Parathyroid adenoma (tissue), 2 donors: ENCODE measurements at regions not wholly inside any gene's neighbourhood (a gene's known extent, or its start where the extent isn't known, plus 50 kb on each side); places are given as distances from the start of the nearest gene placed in this dataset.

Experiments used
- H2AFZ ChIP-seq: fragments of 300-600 bp; sonication (generic); one replicate; pipeline ENCODE4 v1.7.0; 2017; ENCODE audit warnings: antibody characterized with exemption, mild to moderate bottlenecking
- H3K27ac ChIP-seq: fragments of 300-600 bp; sonication (generic); one replicate; pipeline ENCODE4 v1.7.0; 2017
- H3K27me3 ChIP-seq: fragments of 300-600 bp; sonication (generic); one replicate; pipeline ENCODE4 v1.7.0; 2017; ENCODE audit warnings: low read length; ENCODE audit not compliant: control insufficient read depth, insufficient read depth
- H3K36me3 ChIP-seq: fragments of 300-600 bp; sonication (generic); one replicate; pipeline ENCODE4 v1.7.0; 2017; ENCODE audit warnings: low read length; ENCODE audit not compliant: control insufficient read depth, insufficient read depth
- H3K4me1 ChIP-seq: fragments of 300-600 bp; sonication (generic); one replicate; pipeline ENCODE4 v1.7.0; 2017; ENCODE audit warnings: control low read depth
- H3K4me2 ChIP-seq: fragments of 300-600 bp; sonication (generic); one replicate; pipeline ENCODE4 v1.7.0; 2017; ENCODE audit warnings: low read length
- H3K4me3 ChIP-seq: fragments of 300-600 bp; sonication (generic); one replicate; pipeline ENCODE4 v1.7.0; 2017; ENCODE audit warnings: low read depth, low read length
- H3K79me2 ChIP-seq: fragments of 300-600 bp; sonication (generic); one replicate; pipeline ENCODE4 v1.7.0; 2017; ENCODE audit warnings: control low read depth
- H3K9ac ChIP-seq: fragments of 300-600 bp; sonication (generic); one replicate; pipeline ENCODE4 v1.7.0; 2017; ENCODE audit warnings: mild to moderate bottlenecking
- H3K9me3 ChIP-seq: fragments of 300-600 bp; sonication (generic); one replicate; pipeline ENCODE4 v1.7.0; 2017; ENCODE audit warnings: low read length; ENCODE audit not compliant: control insufficient read depth
- CTCF ChIP-seq: fragments of 300-600 bp; sonication (generic); IDR thresholded peaks from one replicate; pipeline ENCODE4 v1.7.0; 2017; ENCODE audit warnings: antibody characterized with exemption, mild to moderate bottlenecking
- donor health status: primary hyperparathyroidism.

- Histone ChIP-seq H3K4me2 (no peak overlapping the region), H3K27ac (no peak overlapping the region), H3K4me1 (no peaks in the 10 kb centered on the region), H3K4me3 (no peak overlapping the region), H3K36me3 (no peaks in the 10 kb centered on the region), H3K79me2 (no peaks in the 10 kb centered on the region), H3K27me3 (no peaks in the 10 kb centered on the region), H3K9ac (no peak overlapping the region), H2AFZ (no peak overlapping the region), H3K9me3 (no peaks in the 10 kb centered on the region)
- TF ChIP-seq CTCF, result no peak
Observed at GRCh38 chr12:116469344-116469743, 89.8 kb upstream of the MAP1LC3B2 start.

- H3K4me2 ChIP-seq, result no peak overlapping the region
- no peak for TF ChIP-seq CTCF
- no peak overlapping the region for H3K9ac ChIP-seq
Observed at GRCh38 chr12:116471544-116471943, 87.6 kb upstream of the MAP1LC3B2 start.

GRCh38 chr12:116472193-116472592 lies 87.0 kb upstream of the MAP1LC3B2 start:
- Histone ChIP-seq H3K4me2 (no peak overlapping the region), H3K27me3 (no peaks in the 10 kb centered on the region), H3K4me1 (no peaks in the 10 kb centered on the region), H3K79me2 (no peaks in the 10 kb centered on the region), H3K4me3 (no peak overlapping the region), H3K9ac (no peak overlapping the region), H3K36me3 (no peaks in the 10 kb centered on the region), H3K27ac (no peak overlapping the region), H2AFZ (no peak overlapping the region), H3K9me3 (no peaks in the 10 kb centered on the region)
- no peak for TF ChIP-seq CTCF

More at GRCh38 chr12:116471544-116471943, 87.6 kb upstream of the MAP1LC3B2 start:
- no peak overlapping the region for H3K4me3 ChIP-seq
- no peaks in the 10 kb centered on the region for H3K4me1 ChIP-seq
- H3K27ac ChIP-seq, result no peak overlapping the region
- no peaks in the 10 kb centered on the region for H3K27me3 ChIP-seq
- no peaks in the 10 kb centered on the region for H3K36me3 ChIP-seq
- H3K79me2 ChIP-seq, result no peaks in the 10 kb centered on the region
- H2AFZ ChIP-seq, result no peak overlapping the region
- H3K9me3 ChIP-seq, result no peaks in the 10 kb centered on the region

GRCh38 chr12:116473416-116473815 lies 85.8 kb upstream of the MAP1LC3B2 start:
- no peak overlapping the region for H3K9ac ChIP-seq
- no peaks in the 10 kb centered on the region for H3K4me1 ChIP-seq
- no peak overlapping the region for H3K27ac ChIP-seq
- H3K4me2 ChIP-seq, result no peak overlapping the region
- H3K9me3 ChIP-seq, result no peaks in the 10 kb centered on the region
- no peaks in the 10 kb centered on the region for H3K36me3 ChIP-seq
- H3K79me2 ChIP-seq, result no peaks in the 10 kb centered on the region
- H3K4me3 ChIP-seq, result no peak overlapping the region
- no peaks in the 10 kb centered on the region for H3K27me3 ChIP-seq
- no peak overlapping the region for H2AFZ ChIP-seq
- no peak for TF ChIP-seq CTCF

GRCh38 chr12:116474331-116474730 lies 84.8 kb upstream of the MAP1LC3B2 start:
- no peak overlapping the region for H3K9ac ChIP-seq
- no peaks in the 10 kb centered on the region for H3K36me3 ChIP-seq
- TF ChIP-seq CTCF, result no peak
- H3K4me2 ChIP-seq, result no peak overlapping the region
- no peak overlapping the region for H2AFZ ChIP-seq
- H3K4me3 ChIP-seq, result no peak overlapping the region
- no peaks in the 10 kb centered on the region for H3K79me2 ChIP-seq
- H3K27me3 ChIP-seq, result no peaks in the 10 kb centered on the region
- no peak overlapping the region for H3K27ac ChIP-seq
- H3K4me1 ChIP-seq, result no peaks in the 10 kb centered on the region
- no peaks in the 10 kb centered on the region for H3K9me3 ChIP-seq
